GM20431 (cell line): ENCODE measurements at regions not wholly inside any gene's neighbourhood (a gene's known extent, or its start where the extent isn't known, plus 50 kb on each side); places are given as distances from the start of the nearest gene placed in this dataset.
"Not testable (repeated sequence)": the region's sequence is repeated elsewhere in the genome, so short reads cannot be mapped to it uniquely, and the experiment has no call there.

Experiments used
- in situ Hi-C: fragments of 300-500 bp; cut with MseI, MboI; formaldehyde crosslinking; loops from one replicate; pipeline ENCODE4 v1.15.0; 2020; ENCODE audit warnings: low sequenced_read_pairs; ENCODE audit not compliant: unreplicated experiment

DNA sequence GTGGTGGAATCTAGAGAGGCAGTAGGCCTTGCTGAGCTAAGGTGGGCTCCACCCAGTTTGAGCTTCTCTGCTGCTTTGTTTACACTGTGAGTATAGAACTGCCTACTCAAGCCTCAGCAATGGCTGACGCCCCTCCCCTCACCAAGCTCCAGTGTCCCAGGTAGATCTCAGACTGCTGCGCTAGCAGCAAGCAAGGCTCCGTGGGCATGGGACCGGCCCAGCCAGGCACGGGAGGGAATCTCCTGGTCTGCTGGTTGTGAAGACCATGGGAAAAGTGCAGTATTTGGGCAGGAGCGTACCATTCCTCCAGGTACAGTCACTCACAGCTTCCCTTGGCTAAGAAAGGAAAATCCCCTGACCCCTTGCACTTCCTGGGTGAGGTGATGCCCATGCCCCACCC lies 407.1 kb downstream of the ZPLD1 start:
- in situ Hi-C loops, result no loop called here

DNA sequence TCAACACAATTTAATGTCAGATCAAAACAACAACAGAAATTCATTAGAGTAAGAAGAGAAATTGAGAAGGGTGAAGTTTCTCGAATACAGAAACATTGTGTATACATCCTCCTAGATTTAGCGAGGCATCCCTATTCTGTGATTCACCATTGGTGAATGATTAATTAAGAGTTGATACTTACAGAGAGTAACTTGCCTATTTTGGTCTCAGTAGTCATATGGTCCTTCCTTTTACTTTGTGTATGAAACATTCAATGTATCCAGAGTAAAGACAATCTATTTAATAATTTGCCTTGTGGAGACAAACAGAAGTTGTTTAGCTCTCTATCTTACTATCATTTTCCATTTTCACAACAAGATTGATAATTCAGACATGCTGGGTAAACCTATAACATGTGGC lies 432.0 kb downstream of the ZPLD1 start:
- in situ Hi-C loops, result no loop called here

DNA sequence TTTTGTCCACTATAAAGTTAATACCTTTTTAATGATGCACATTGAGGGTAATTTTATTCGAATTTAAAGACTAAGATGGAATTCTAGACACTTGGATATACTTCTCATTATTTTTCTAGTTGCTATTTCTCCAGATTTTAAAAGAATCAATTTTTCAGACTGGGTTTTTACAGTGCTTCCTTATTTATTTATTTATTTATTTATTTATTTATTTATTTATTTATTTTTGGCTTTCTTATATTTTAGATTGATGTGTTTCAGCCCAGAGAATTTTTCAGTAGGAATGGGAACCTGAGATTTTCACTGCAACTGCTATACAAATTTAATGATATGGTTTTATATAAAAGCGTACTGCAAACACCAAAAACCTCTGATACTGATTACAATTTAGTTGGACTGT lies 448.7 kb downstream of the ZPLD1 start:
- in situ Hi-C loops, result no loop called here

DNA sequence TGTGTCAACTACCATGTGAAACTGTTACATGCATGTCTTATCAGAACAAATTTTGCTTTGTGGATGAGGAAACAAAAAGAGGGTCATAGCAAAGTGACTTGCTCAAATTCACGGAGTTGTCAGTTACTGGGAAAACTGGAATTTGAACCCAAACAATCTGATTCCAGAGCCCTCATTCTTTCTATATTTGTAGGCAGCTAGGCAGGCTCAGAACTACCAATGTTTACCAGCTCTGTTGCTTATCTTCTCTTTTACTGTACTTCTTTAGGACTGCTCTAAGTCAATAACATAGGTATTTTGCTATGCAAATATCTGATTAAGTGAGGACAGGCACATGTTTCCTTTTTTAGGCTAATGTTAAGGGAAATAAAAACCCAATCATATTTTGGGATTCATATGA lies 450.5 kb downstream of the ZPLD1 start:
- in situ Hi-C loops, result no loop called here

DNA sequence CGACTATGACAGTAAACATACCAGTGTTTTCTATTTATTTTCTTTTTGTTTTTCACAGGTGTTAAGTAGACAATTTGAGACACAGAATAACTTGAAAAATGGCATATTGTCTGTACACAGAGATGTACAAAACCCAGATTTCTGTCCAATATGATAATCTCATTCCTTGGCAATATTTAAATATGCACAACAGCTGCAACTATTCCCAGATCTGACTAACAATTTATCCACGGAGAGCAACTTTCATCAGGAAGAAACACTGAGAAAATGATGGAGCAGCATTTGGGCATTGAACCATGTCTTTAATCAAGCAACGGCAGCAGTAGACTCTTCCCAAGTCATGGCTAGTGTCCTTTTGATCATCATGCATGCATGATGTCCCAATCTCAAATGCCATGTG lies 452.6 kb downstream of the ZPLD1 start:
- in situ Hi-C loops, result no loop called here

DNA sequence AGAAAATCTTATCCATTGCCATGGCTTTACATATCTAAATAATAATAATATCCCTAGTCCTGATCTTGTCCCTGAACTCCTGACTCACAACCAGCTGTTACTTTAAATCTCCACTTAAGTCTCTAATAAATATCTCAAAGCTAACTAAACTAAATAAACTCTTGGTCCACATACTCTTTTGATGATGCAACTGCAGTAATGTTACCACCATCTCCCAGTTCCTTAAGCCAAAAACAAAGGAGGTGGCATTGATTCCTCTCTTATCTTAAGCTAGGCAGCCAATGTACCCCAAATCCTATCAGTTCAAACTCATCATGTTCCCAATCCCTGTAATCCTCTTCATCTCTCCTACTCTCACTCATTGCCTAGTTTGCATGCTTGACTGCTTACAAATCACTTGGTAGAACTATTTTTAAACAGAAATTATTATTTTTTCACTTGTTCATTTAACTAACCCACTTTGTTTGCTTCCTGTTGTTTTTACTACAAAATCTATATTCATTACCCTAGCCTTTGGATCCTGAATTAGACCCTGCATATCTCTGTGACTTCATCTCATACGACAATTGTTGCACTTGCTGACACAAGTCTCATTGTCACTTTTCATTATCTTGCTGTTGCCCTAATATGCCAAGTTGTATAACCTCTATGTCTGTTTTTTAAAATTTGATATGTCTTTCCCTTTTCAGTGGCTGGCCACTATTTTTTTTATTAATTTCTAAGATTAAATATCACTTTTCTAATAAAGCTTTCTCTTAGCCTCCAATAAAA lies 462.2 kb downstream of the ZPLD1 start:
- in situ Hi-C loops, result no loop called here

DNA sequence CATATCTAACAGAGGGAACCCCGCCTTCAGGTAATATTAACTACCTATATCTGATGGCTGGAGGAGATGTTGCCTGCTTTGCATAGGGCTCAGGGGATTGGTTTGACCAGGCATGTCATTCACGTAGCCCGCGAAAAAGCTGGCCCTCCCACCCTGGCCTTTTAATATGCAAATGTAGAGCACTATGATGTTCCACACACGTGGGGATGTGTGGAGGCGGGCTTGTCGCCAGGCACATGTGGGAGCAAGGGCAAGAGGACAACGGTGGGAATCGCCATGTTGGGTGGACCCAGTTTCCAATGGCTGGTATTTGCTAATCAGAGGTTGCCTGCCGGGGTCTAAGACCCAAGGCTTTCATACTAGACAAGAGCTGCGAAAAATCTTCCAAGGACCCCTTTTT lies 469.8 kb downstream of the ZPLD1 start:
- in situ Hi-C loops, result no loop called here

DNA sequence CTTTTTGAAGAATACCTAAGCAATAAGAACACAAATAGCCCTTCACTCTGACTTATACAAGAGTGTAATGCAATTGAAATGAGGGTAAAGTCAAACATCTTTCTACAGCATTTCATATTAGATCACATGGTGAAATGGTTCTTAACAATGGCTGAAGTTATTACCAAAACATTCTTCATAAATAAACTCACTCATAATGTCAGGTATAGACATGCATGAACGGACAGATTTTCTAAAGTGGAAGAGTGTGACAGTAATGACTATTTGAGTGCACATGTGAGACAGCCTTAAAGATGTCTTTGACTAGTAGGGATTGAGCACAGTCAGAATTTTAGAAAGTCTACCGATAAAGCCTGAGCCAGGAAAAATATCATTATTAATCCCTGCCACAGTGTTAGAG lies 471.0 kb downstream of the ZPLD1 start:
- in situ Hi-C loops, result no loop called here

DNA sequence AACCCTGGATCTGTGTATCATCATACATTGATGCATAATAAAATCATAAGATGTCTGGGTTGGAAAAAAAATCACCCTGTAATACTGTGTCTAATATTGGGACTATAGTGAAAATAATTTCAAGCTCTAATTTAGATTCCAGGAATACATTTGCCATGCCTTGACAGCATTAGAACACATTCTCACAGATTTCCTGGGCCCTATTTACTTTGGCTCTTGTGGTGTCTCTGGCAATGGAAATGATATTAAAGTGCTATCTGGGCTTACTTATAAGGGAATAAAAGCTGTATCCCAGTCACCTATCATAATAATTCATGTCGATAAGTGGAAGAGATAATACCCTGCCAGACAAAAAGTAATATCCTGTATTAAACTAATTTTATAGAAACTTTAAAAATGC lies 472.0 kb downstream of the ZPLD1 start:
- in situ Hi-C loops, result no loop called here

DNA sequence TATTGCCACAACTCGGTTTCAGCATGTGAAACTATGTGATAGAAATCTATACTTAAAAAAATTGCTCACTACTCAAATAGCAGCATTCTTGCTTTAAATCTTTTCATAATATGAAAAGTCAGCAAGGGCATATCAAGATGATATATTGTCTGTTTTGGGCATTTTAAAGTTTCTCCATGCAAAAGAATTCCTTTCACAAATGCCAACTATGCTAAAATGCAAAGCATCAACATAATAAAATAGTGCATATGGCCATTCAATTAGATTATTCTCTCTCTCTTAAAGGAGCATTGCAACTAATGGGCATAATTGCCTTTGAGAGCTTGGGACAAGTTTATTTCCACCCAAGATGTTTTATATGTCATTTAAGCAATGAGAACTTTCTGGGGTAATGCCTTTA lies 475.1 kb downstream of the ZPLD1 start:
- in situ Hi-C loops, result no loop called here

DNA sequence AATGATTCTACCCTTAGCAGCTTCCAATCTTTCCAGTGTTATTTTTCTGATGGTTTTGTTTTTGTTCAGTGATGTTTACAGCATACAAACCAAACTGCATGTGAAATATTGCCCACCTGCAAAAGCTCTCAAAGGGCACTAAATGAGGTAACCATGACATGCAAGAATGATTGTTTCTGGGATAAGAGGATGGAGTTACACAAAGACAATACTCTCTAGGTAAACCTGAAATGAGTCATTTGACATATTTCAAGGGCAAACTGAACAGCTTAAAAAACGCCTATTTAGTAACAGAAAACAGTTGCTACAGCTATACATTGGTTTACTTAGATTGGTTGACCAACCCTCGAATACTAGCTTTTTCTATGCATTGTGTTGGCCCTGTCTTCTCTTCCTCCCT lies 481.7 kb downstream of the ZPLD1 start:
- in situ Hi-C loops, result no loop called here

DNA sequence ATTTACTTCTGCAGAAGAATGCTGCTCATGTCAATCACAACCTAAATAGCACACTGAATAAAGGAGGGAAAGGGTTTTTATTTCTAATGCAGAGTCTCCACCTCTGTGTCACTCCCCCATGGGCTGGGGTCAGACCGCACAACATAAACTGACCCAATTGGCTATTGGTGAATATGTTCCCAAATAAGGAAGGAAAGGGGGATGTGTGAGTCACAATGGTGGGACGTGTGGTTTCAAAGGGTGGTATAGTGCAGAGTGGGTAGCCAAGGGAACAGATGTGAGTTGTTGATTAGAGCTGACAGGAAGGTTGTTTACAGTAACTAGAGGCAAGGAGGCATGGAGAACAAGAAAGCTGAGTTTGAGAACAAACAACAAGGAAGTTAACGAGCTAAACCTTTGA lies 491.8 kb downstream of the ZPLD1 start:
- in situ Hi-C loops, result no loop called here

DNA sequence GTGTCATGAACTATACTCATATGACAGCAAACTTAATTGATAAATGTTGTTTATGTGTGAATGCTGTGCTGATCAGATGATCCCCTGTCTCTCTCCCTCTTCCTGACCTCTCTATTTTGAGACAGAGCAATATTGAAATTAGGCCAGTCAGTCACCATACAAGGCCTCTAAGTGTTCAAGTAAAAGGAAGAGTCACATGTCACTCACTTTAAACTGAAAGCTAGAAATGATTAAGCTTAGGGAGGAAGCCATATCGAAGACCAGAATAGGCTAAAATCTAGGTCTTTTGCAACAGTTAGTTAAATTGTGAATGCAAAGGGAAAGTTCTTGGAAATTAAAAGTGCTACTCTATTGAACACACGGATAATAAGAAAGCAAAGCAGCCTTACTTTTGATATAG lies 498.6 kb downstream of the ZPLD1 start:
- in situ Hi-C loops, result no loop called here

DNA sequence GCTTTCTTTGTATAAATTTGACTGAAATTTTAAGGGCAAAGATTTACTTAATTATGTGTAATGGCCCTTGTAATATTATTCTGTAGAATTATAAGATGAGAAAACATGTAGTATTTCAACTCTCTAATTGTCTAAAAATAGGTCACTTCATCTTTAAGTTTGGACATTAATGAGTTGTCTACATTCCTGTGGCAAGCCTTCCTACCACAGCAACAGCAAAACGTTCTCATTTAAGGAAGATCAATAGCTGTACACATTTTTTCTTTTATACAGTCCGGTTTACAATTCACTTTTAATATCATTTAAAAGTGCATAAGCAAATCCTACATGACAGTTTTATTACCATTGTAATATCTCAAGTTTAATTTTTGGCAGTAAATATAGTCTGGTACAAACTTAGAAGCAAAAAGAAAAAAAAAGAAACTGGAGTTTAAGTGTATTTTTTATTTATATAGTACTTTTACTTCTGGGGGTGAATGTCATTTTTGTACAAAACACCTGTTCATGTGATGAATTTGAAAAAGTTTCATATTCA lies 501.8 kb downstream of the ZPLD1 start:
- in situ Hi-C loops, result no loop called here

DNA sequence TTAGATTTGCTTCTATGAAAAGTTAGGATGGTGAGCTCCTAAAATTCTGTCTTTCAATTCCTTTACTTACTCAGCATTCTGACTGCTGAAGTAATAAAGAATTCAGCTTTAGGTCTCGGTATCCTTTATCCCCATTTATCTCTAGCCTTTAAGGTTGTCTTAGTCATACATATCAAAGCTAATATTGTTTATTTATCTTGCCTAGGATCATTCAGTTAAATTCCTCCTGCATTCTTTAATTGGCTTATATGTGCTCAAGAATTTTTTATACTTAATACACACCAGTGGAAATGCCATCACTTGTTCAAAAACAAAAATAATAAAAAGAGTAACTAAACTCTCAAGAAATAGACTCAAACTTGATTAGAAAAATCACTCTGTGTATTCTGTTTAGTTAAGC lies 507.0 kb downstream of the ZPLD1 start:
- in situ Hi-C loops, result no loop called here

DNA sequence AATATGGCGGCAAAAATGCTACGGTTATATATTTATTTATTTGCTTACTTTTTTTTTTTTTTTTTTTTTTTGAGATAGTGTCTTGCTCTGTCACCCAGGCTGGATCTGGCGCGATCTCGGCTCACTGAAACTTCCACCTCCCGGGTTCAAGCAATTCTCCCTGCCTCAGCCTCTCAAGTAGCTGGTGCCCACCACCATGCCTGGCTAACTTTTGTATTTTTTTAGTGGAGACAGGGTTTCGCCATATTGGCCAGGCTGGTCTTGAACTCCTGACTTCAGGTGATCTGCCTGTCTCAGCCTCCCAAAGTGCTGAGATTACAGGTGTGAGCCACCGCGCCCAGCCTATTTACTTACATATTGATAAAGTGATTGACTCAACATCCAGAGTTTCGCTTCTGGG lies 511.6 kb downstream of the ZPLD1 start:
- in situ Hi-C loops, result not testable (repeated sequence)

DNA sequence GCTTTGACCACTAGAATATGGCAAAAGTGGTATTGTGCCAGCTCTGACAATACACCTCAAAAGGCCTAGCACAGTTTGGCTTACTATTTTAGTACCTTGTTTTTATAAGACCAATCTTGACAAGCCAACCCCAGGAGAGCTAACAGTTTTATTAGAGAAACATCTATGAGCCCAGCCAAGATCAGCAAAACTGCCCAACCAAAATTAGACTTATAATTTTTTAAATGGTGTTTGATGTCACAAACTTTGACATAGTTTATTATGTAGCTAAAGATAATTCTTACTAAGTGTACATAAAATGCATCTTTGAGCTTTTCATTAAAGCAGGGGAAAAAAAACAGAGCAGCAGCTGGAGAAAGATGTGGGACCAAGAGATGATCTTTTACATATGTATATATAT lies 537.5 kb downstream of the ZPLD1 start:
- in situ Hi-C loops, result no loop called here

DNA sequence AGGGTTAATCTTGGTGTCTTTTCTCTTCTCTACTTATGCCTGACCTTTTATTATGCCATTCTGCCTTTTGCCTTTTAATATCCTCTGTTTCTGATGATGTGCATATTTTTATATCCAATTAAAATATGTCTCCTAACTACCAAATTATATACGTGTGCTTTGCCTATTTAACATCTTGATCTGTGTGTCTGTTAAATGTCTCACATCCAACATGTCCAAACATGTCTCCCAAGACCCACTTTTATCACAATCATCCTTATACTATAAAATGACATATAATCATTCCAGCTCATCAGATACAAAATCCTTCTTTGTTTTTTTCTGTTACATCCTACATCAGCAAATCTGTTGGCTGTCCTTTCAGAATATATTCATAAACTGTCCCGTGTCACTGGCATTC lies 539.5 kb downstream of the ZPLD1 start:
- in situ Hi-C loops, result no loop called here

DNA sequence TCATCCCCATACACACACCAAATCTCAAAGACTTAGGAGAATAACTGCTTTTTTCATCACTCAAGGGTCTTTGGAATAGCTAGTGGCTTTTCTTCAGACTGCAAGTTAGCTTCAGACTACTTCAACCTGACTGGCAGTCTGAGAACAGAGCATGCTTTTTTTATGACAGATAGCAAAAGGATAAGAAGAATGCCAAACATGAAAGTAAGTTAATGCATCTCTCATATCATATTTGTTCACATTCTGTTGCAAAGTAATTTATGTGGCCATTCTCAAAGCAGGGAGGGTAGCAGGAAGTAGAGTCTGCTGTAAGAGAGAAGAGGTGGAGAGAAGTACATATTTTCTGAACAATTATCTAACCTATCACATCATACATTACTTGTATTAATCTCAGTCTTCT lies 544.4 kb downstream of the ZPLD1 start:
- in situ Hi-C loops, result no loop called here

DNA sequence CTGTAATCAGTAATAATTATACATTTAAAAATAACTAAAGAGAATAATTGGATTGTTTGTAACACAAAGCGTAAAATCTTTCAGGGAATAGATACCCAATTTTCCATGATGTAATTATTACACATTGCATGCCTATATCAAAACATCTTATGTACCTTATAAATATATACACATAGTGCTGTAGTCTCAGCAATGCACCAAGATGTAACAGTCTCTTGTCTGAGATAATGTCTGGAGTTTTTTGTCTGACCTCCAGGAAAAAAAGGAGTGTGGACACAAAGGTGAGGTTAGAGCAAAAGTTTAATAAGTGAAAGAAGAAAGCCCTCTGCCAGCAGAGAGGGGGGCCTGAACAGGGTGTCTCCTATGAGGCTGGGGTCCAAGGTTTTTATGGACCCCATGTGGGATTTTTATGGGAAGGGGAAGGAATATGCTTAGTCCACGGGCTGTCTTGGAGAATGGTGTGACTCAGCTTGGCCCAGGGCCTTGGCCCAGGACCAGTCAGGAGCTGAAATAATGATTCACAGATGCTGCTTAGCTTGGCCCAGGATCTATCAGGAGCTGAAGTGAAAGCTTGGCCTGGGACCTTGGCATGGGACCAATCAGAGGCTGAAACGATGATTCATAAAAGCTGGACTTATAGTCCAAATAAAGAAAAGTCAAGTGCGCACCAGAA lies 545.0 kb downstream of the ZPLD1 start:
- in situ Hi-C loops, result no loop called here

DNA sequence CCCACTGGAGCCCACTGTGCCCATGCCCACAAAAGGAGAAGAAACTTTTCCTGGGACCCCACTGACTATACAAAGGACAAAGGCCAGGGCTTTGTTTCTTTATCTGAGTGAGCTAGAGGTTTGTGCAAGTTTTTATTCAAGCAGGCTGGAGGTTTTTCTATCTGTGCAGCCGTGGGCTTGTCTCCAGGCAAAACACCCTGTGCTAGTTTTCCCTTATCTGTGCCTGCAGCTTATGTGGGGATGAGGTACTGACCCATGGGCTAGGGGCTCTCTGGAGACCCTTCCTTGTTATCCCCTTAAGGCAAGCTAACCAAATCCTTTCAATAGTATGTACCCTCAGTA lies 545.5 kb downstream of the ZPLD1 start:
- in situ Hi-C loops, result no loop called here
